OCI-LY3 (cell line): ENCODE measurements at regions not wholly inside any gene's neighbourhood (a gene's known extent, or its start where the extent isn't known, plus 50 kb on each side); places are given as distances from the start of the nearest gene placed in this dataset.

Experiments
- H2AFZ ChIP-seq: fragments of 200-600, 300-600 bp; shearing (Covaris generic); 2 replicates; pipeline ENCODE4 v1.6.0; 2014; ENCODE audit warnings: antibody characterized with exemption, low read depth, low read length
- H3K27ac ChIP-seq: fragments of 200-600, 300-600 bp; sonication (generic); 2 replicates; pipeline ENCODE4 v1.5.1; 2014; ENCODE audit warnings: mild to moderate bottlenecking, low read length, moderate library complexity, mixed read lengths
- H3K27me3 ChIP-seq: fragments of 200-600, 300-600 bp; sonication (generic); 2 replicates; pipeline ENCODE4 v1.6.1; 2014; ENCODE audit warnings: low read depth, low read length, mixed read lengths
- H3K36me3 ChIP-seq: fragments of 200-600, 300-600 bp; sonication (generic); replicated peaks from 2 replicates; pipeline ENCODE3; 2014; ENCODE audit warnings: low read depth, low read length, mixed read lengths
- H3K4me1 ChIP-seq: fragments of 300-600, 200-600 bp; sonication (generic); 2 replicates; pipeline ENCODE4 v1.6.1; 2014; ENCODE audit warnings: low read length, mixed read lengths
- H3K4me2 ChIP-seq: fragments of 200-600, 300-600 bp; sonication (generic); 2 replicates; pipeline ENCODE4 v1.6.1; 2014; ENCODE audit warnings: low read length, mixed read lengths
- H3K4me3 ChIP-seq: fragments of 300-600, 200-600 bp; sonication (generic); 2 replicates; pipeline ENCODE4 v1.5.1; 2014; ENCODE audit warnings: antibody characterized with exemption, mild to moderate bottlenecking, low read length, moderate library complexity
- H3K79me2 ChIP-seq: fragments of 300-600, 200-600 bp; shearing (Covaris generic); 2 replicates; pipeline ENCODE4 v1.6.1; 2014; ENCODE audit warnings: mild to moderate bottlenecking, low read length, mixed read lengths
- H3K9ac ChIP-seq: fragments of 300-600, 200-600 bp; shearing (Covaris generic); 2 replicates; pipeline ENCODE4 v1.6.0; 2014; ENCODE audit warnings: mild to moderate bottlenecking, low read length, moderate library complexity
- H3K9me3 ChIP-seq: fragments of 200-600, 300-600 bp; shearing (Covaris generic); 2 replicates; pipeline ENCODE4 v1.6.1; 2014; ENCODE audit warnings: low read length, mixed read lengths; ENCODE audit not compliant: insufficient read depth
- H4K20me1 ChIP-seq: fragments of 200-600, 300-600 bp; sonication (generic); 2 replicates; pipeline ENCODE4 v1.6.1; 2016; ENCODE audit warnings: low read length, mixed read lengths; ENCODE audit not compliant: insufficient read depth
- CTCF ChIP-seq: fragments of 200-600, 300-600 bp; sonication (generic); IDR thresholded peaks from 2 replicates; pipeline ENCODE4 v1.5.1; 2014; ENCODE audit warnings: antibody characterized with exemption, low read length, low read depth
- EZH2phosphoT487 ChIP-seq: fragments of 200-600 bp; shearing (Covaris generic); IDR thresholded peaks from 2 replicates; pipeline ENCODE4 v1.6.1; 2018; ENCODE audit warnings: antibody characterized with exemption, mixed run types, low read depth

- no peaks in the 10 kb centered on the region for H4K20me1 ChIP-seq
- H3K4me3 ChIP-seq, result no peak overlapping the region
- H3K27me3 ChIP-seq, result no peaks in the 10 kb centered on the region
- H3K9ac ChIP-seq, result no peak overlapping the region
- no peaks in the 10 kb centered on the region for H3K79me2 ChIP-seq
- H2AFZ ChIP-seq, result no peak overlapping the region
- H3K4me2 ChIP-seq, result no peak overlapping the region
- H3K9me3 ChIP-seq, result no peaks in the 10 kb centered on the region
- H3K4me1 ChIP-seq, result no peaks in the 10 kb centered on the region
- TF ChIP-seq EZH2phosphoT487 (no peak), CTCF (no peak)
- H3K36me3 ChIP-seq, result no peaks in the 10 kb centered on the region
- H3K27ac ChIP-seq, result no peak overlapping the region
Measured at GRCh38 chr16:72295914-72296313, 124.0 kb upstream of the PMFBP1 start.

GRCh38 chr16:72291531-72291981 lies 119.6 kb upstream of the PMFBP1 start:
- Histone ChIP-seq H3K27me3 (no peaks in the 10 kb centered on the region), H3K4me3 (no peak overlapping the region), H3K4me2 (no peak overlapping the region), H3K9ac (no peak overlapping the region), H2AFZ (no peak overlapping the region), H3K36me3 (no peaks in the 10 kb centered on the region), H4K20me1 (no peaks in the 10 kb centered on the region), H3K9me3 (no peaks in the 10 kb centered on the region), H3K27ac (no peak overlapping the region), H3K79me2 (no peaks in the 10 kb centered on the region), H3K4me1 (no peaks in the 10 kb centered on the region)
- TF ChIP-seq CTCF, result no peak
- TF ChIP-seq EZH2phosphoT487, result no peak

GRCh38 chr16:72291121-72291520 lies 119.2 kb upstream of the PMFBP1 start:
- H3K4me2 ChIP-seq, result no peak overlapping the region
- H3K9me3 ChIP-seq, result no peaks in the 10 kb centered on the region
- H3K27me3 ChIP-seq, result no peaks in the 10 kb centered on the region
- H3K9ac ChIP-seq, result no peak overlapping the region
- no peaks in the 10 kb centered on the region for H4K20me1 ChIP-seq
- no peak overlapping the region for H3K4me3 ChIP-seq
- H3K79me2 ChIP-seq, result no peaks in the 10 kb centered on the region
- H2AFZ ChIP-seq, result no peak overlapping the region
- no peaks in the 10 kb centered on the region for H3K4me1 ChIP-seq
- H3K36me3 ChIP-seq, result no peaks in the 10 kb centered on the region
- TF ChIP-seq EZH2phosphoT487 (no peak), CTCF (no peak)
- H3K27ac ChIP-seq, result no peak overlapping the region

GRCh38 chr16:72287649-72288048 lies 115.7 kb upstream of the PMFBP1 start:
- no peak overlapping the region for H3K9ac ChIP-seq
- TF ChIP-seq EZH2phosphoT487 (no peak), CTCF (no peak)
- no peak overlapping the region for H3K4me3 ChIP-seq
- no peak overlapping the region for H3K4me2 ChIP-seq
- no peaks in the 10 kb centered on the region for H4K20me1 ChIP-seq
- H3K27ac ChIP-seq, result no peak overlapping the region
- no peaks in the 10 kb centered on the region for H3K27me3 ChIP-seq
- no peak overlapping the region for H2AFZ ChIP-seq
- no peaks in the 10 kb centered on the region for H3K4me1 ChIP-seq
- H3K79me2 ChIP-seq, result no peaks in the 10 kb centered on the region
- no peaks in the 10 kb centered on the region for H3K9me3 ChIP-seq
- no peaks in the 10 kb centered on the region for H3K36me3 ChIP-seq
